SH-SY5Y (cell line): ENCODE measurements at regions not wholly inside any gene's neighbourhood (a gene's known extent, or its start where the extent isn't known, plus 50 kb on each side); places are given as distances from the start of the nearest gene placed in this dataset.

ENCODE experiments used
- GATA2 ChIP-seq: IDR thresholded peaks from 2 replicates; pipeline ENCODE4 v1.6.1; 2011; ENCODE audit warnings: mild to moderate bottlenecking, low read depth, low read length
- GATA3 ChIP-seq: IDR thresholded peaks from 2 replicates; pipeline ENCODE4 v1.6.1; 2011; ENCODE audit warnings: low read depth, mild to moderate bottlenecking, low read length, moderate library complexity

GRCh38 chr6:163731215-163732013 lies 316.9 kb downstream of the QKI start:
- TF ChIP-seq GATA3 (no peak), GATA2 (peak; percentile 51; the same call in 1 of the 2 replicates)

GRCh38 chr6:163730246-163731210 lies 316.0 kb downstream of the QKI start:
- TF ChIP-seq GATA2 (no peak), GATA3 (no peak)

- no peak for TF ChIP-seq GATA2
- no peak for TF ChIP-seq GATA3
Measured at GRCh38 chr6:163729127-163729872, 314.8 kb downstream of the QKI start.

- TF ChIP-seq GATA2 = no peak
- TF ChIP-seq GATA3 = no peak
Measured at GRCh38 chr6:163728442-163729126, 314.1 kb downstream of the QKI start.

GRCh38 chr6:163726037-163726695 lies 311.6 kb downstream of the QKI start:
- TF ChIP-seq GATA2 = no peak
- no peak for TF ChIP-seq GATA3

- TF ChIP-seq GATA2 (no peak), GATA3 (no peak)
Measured at GRCh38 chr6:163725008-163725941, 310.8 kb downstream of the QKI start.

GRCh38 chr6:163724196-163724595 lies 309.7 kb downstream of the QKI start:
- TF ChIP-seq GATA2 (no peak), GATA3 (no peak)

GRCh38 chr6:163723759-163724158 lies 309.2 kb downstream of the QKI start:
- TF ChIP-seq GATA2 (no peak), GATA3 (no peak)

GRCh38 chr6:163721922-163722692 lies 307.6 kb downstream of the QKI start:
- no peak for TF ChIP-seq GATA3

GRCh38 chr6:163721435-163721834 lies 306.9 kb downstream of the QKI start:
- no peak for TF ChIP-seq GATA3
- no peak for TF ChIP-seq GATA2

GRCh38 chr6:163720460-163721235 lies 306.1 kb downstream of the QKI start:
- TF ChIP-seq GATA3 (no peak), GATA2 (no peak)
